PC-9 (cell line): ENCODE measurements at regions not wholly inside any gene's neighbourhood (a gene's known extent, or its start where the extent isn't known, plus 50 kb on each side); places are given as distances from the start of the nearest gene placed in this dataset.

ENCODE experiments used
- BruUV-seq: library from RNA; stranded (reverse); fragments of 400-500 nt; replicated peaks from 2 replicates; lab custom pipeline; 2021; lab: Mats Ljungman, UMichigan
- CTCF ChIA-PET: fragments of 300-600 bp; sonication (Branson Sonifier 250); formaldehyde crosslinking; loops from one replicate; lab custom pipeline; 2022; ENCODE audit warnings: antibody characterized with exemption; lab: Charles Lee
- POLR2A ChIA-PET: fragments of 300-600 bp; sonication (Branson Sonifier 250); formaldehyde crosslinking; loops from one replicate; lab custom pipeline; 2022; ENCODE audit warnings: antibody characterized with exemption; ENCODE audit not compliant: unreplicated experiment; lab: Charles Lee
- DNase-seq, 2 experiments: peaks; one replicate each; pipeline versions ENCODE4 v3.0.0 to v3.0.0-alpha.2; 2015 to 2022; ENCODE audit warnings: mixed read lengths in 1 of 2
- H2AFZ ChIP-seq: fragments of 200-600 bp; sonication (generic); 2 replicates; pipeline ENCODE4 v1.8.1; 2017; ENCODE audit warnings: antibody characterized with exemption
- H3F3A ChIP-seq: fragments of 200-600 bp; sonication (generic); 2 replicates; pipeline ENCODE4 v1.8.1; 2017; ENCODE audit warnings: antibody characterized with exemption, mild to moderate bottlenecking, low read depth; ENCODE audit not compliant: insufficient read depth
- H3K27ac ChIP-seq: fragments of 200-600 bp; sonication (generic); 2 replicates; pipeline ENCODE4 v1.6.1; 2016; ENCODE audit warnings: mixed run types
- H3K27me3 ChIP-seq: fragments of 200-600 bp; sonication (generic); 2 replicates; pipeline ENCODE4 v1.6.1; 2016; ENCODE audit warnings: low read depth, mixed run types; ENCODE audit not compliant: insufficient read depth
- H3K36me3 ChIP-seq: fragments of 200-600 bp; sonication (generic); 2 replicates; pipeline ENCODE4 v1.6.1; 2016; ENCODE audit warnings: low read depth, mixed run types
- H3K4me1 ChIP-seq: fragments of 200-600 bp; sonication (generic); replicated peaks from 2 replicates; pipeline ENCODE4 v1.6.1; 2016; ENCODE audit warnings: mixed run types; ENCODE audit not compliant: insufficient read depth
- H3K4me2 ChIP-seq: fragments of 200-600 bp; sonication (generic); 2 replicates; pipeline ENCODE4 v1.6.1; 2017; ENCODE audit warnings: mixed run types
- H3K4me3 ChIP-seq: fragments of 200-600 bp; sonication (generic); 2 replicates; pipeline ENCODE4 v1.6.1; 2016; ENCODE audit warnings: mixed run types
- H3K79me2 ChIP-seq: fragments of 200-600 bp; sonication (generic); 2 replicates; pipeline ENCODE4 v1.6.1; 2017; ENCODE audit warnings: low read depth, mixed run types
- H3K9me2 ChIP-seq: fragments of 200-600 bp; sonication (generic); 2 replicates; pipeline ENCODE4 v1.8.1; 2017; ENCODE audit warnings: mild to moderate bottlenecking; ENCODE audit not compliant: insufficient read depth
- H3K9me3 ChIP-seq: fragments of 200-600 bp; sonication (generic); 2 replicates; pipeline ENCODE4 v1.8.1; 2016; ENCODE audit warnings: low read depth; ENCODE audit not compliant: insufficient read depth
- H4K20me1 ChIP-seq: fragments of 200-600 bp; sonication (generic); 2 replicates; pipeline ENCODE4 v1.8.1; 2017; ENCODE audit not compliant: insufficient read depth
- EZH2 ChIP-seq: fragments of 200-600 bp; sonication (generic); IDR thresholded peaks from 2 replicates; pipeline ENCODE4 v1.8.0; 2017; ENCODE audit warnings: antibody characterized with exemption, low read depth
- intact Hi-C: fragments of 100-400 bp; cut with micrococcal nuclease; formaldehyde crosslinking; loops from one replicate; pipeline ENCODE4 v1.10.0; 2022; ENCODE audit not compliant: unreplicated experiment
- TF ChIP-seq, protein P1 (sequence below): fragments of 200-600 bp; sonication (generic); conservative IDR thresholded peaks from 2 replicates; pipeline ENCODE4 v1.6.1; 2017; ENCODE audit warnings: mixed run types, antibody characterized with exemption, mild to moderate bottlenecking, moderate library complexity

DNA sequence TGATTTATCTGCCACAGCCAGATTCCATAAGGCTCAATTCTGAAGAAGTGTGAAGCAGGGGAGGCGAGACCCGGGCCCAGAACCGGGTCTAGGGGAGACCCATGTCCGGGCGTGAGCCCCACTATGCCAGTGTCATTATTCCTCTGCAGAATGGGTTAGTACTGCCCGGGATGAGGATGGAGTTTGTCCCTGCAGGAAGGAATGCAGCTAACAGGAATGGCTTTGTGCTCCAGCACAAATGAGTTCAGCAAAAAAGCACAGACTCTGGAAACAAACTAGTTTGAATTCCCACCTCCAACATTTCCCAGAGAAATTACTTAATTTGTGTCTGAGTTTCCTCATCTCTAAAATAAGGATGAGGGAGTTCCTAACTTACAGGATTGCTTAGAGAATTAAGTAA is 202.9 kb downstream of the SYK start:
- ChIA-PET POLR2A (interaction anchor here (0.6 kb wide), 1 partner anchor 74 kb away, joined by 25 read pairs; no protein-coding TSS in a partner anchor), CTCF (no interaction called here)
- Histone ChIP-seq H3F3A (peaks cover 16% of the 10 kb centered on the region), H3K4me1 (peaks cover 21% of the 10 kb centered on the region), H2AFZ (no peak overlapping the region), H3K27me3 (no peaks in the 10 kb centered on the region), H3K9me3 (peaks cover 3% of the 10 kb centered on the region; the same call in 1 of the 2 replicates), H3K4me2 (no peak overlapping the region), H3K36me3 (no peaks in the 10 kb centered on the region), H3K4me3 (no peak overlapping the region), H3K9me2 (no peaks in the 10 kb centered on the region), H4K20me1 (no peaks in the 10 kb centered on the region), H3K27ac (no peak overlapping the region), H3K79me2 (no peaks in the 10 kb centered on the region)
- no TSS peak for BruUV-seq
- TF ChIP-seq, protein P1, sequence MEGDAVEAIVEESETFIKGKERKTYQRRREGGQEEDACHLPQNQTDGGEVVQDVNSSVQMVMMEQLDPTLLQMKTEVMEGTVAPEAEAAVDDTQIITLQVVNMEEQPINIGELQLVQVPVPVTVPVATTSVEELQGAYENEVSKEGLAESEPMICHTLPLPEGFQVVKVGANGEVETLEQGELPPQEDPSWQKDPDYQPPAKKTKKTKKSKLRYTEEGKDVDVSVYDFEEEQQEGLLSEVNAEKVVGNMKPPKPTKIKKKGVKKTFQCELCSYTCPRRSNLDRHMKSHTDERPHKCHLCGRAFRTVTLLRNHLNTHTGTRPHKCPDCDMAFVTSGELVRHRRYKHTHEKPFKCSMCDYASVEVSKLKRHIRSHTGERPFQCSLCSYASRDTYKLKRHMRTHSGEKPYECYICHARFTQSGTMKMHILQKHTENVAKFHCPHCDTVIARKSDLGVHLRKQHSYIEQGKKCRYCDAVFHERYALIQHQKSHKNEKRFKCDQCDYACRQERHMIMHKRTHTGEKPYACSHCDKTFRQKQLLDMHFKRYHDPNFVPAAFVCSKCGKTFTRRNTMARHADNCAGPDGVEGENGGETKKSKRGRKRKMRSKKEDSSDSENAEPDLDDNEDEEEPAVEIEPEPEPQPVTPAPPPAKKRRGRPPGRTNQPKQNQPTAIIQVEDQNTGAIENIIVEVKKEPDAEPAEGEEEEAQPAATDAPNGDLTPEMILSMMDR: no peak
- no peak for TF ChIP-seq EZH2
- no peak for DNase-seq
- intact Hi-C loops: no loop called here

DNA sequence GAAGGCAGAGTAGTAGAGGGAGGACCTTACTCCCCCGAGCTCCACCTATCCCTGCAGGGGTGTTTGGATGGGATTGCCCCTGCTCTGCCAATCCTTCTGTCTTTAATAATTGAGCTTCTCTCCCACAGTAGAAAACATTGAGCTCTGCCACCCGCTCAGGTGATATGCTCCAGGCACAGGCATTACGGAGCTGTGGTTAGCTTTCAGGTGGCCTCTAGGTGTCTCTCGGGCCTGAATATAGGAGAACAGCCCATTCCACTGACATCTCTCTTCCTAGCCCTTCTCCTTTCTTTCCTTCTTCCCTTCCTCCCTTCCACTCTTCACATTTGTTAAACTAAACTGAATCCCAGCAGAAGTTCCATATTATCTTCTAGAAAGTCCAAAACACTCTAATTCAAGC is 203.4 kb downstream of the SYK start:
- BruUV-seq: no TSS peak
- POLR2A ChIA-PET: no interaction called here
- intact Hi-C loops: no loop called here

GRCh38 chr9:91006046-91006445 is 204.4 kb downstream of the SYK start:
- POLR2A ChIA-PET: no interaction called here
- Histone ChIP-seq H3K4me2 (no peak overlapping the region), H3F3A (peaks cover 9% of the 10 kb centered on the region), H3K27me3 (no peaks in the 10 kb centered on the region), H3K79me2 (no peaks in the 10 kb centered on the region), H4K20me1 (no peaks in the 10 kb centered on the region), H2AFZ (no peak overlapping the region), H3K36me3 (no peaks in the 10 kb centered on the region), H3K4me3 (no peak overlapping the region), H3K9me2 (no peaks in the 10 kb centered on the region), H3K9me3 (peaks cover 3% of the 10 kb centered on the region; the same call in 1 of the 2 replicates), H3K27ac (no peak overlapping the region), H3K4me1 (peaks cover 7% of the 10 kb centered on the region; the same call in 1 of the 2 replicates)
- no peak for DNase-seq
- intact Hi-C loops: no loop called here
- no TSS peak for BruUV-seq
- no peak for TF ChIP-seq EZH2
- TF ChIP-seq, protein P1: no peak
- CTCF ChIA-PET: no interaction called here

More for the DNA sequence above, 203.4 kb downstream of the SYK start:
- Histone ChIP-seq H3K9me2 (no peaks in the 10 kb centered on the region), H3K4me3 (no peak overlapping the region), H3K9me3 (peaks cover 3% of the 10 kb centered on the region; the same call in 1 of the 2 replicates), H3K4me2 (no peak overlapping the region), H2AFZ (no peak overlapping the region), H3K36me3 (no peaks in the 10 kb centered on the region), H3F3A (peaks cover 16% of the 10 kb centered on the region), H3K27ac (no peak overlapping the region), H3K79me2 (no peaks in the 10 kb centered on the region), H4K20me1 (no peaks in the 10 kb centered on the region), H3K4me1 (peaks cover 16% of the 10 kb centered on the region), H3K27me3 (no peaks in the 10 kb centered on the region)
- CTCF ChIA-PET: no interaction called here
- TF ChIP-seq, protein P1: no peak
- TF ChIP-seq EZH2: no peak
- no peak for DNase-seq
